ENCODE measurements at regions not wholly inside any gene's neighbourhood (a gene's known extent, or its start where the extent isn't known, plus 50 kb on each side); places are given as distances from the start of the nearest gene placed in this dataset.

DNA sequence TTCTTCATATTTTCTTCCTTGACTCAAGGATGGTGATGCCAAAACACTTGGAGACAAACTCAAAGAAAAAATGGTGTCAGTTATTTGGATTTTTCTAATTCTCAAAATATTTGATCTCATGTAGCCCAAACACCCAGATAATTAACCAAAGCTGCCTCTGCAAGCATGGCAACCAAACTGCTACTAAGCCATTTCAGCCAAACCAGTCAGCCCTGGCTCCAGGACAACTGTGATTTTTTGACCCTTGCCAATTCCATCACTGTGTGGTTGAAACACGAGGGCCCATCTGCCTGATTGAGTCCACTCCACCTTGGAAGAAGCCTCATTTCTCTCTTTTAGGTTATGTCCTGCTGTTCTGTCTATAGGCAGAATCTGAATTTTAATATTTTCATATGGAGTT is 277.4 kb downstream of the BLID start:
- DNase-seq (ENCODE audit: low read depth, low spot score) (no peak), FAIRE-seq (no peak)
- dilution Hi-C loops (cut with MboI; ENCODE audit: extremely low pct_ligation_motif_present, low sequenced_read_pairs): no loop called here
- no peak for TF ChIP-seq EZH2 (IDR thresholded peaks at IDR 0.05; ENCODE audit: low read length)
- TF ChIP-seq, protein P1, sequence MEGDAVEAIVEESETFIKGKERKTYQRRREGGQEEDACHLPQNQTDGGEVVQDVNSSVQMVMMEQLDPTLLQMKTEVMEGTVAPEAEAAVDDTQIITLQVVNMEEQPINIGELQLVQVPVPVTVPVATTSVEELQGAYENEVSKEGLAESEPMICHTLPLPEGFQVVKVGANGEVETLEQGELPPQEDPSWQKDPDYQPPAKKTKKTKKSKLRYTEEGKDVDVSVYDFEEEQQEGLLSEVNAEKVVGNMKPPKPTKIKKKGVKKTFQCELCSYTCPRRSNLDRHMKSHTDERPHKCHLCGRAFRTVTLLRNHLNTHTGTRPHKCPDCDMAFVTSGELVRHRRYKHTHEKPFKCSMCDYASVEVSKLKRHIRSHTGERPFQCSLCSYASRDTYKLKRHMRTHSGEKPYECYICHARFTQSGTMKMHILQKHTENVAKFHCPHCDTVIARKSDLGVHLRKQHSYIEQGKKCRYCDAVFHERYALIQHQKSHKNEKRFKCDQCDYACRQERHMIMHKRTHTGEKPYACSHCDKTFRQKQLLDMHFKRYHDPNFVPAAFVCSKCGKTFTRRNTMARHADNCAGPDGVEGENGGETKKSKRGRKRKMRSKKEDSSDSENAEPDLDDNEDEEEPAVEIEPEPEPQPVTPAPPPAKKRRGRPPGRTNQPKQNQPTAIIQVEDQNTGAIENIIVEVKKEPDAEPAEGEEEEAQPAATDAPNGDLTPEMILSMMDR (optimal IDR thresholded peaks at IDR 0.05 in 1 of 3, IDR thresholded peaks at IDR 0.05 in 1 of 3, conservative IDR thresholded peaks at IDR 0.05 in 1 of 3; ENCODE audit: extremely low read depth in 1 of 3, insufficient read depth in 2 of 3, low read length in 3 of 3): no peak
- H3K9me3 ChIP-seq (ENCODE audit: control insufficient read depth, low read depth, low read length): no peaks in the 10 kb centered on the region
- H3K27ac ChIP-seq (ENCODE audit: control insufficient read depth, insufficient read depth, low read length): no peak overlapping the region
- H3K9me1 ChIP-seq (ENCODE audit: control insufficient read depth, extremely low read depth, insufficient read depth, low read length): no peaks in the 10 kb centered on the region
- H3K79me2 ChIP-seq (ENCODE audit: control insufficient read depth, insufficient read depth, low read length): no peaks in the 10 kb centered on the region
- H2AFZ ChIP-seq (ENCODE audit: control insufficient read depth, low read length): no peak overlapping the region
- H4K20me1 ChIP-seq (ENCODE audit: control insufficient read depth, extremely low read depth, insufficient read depth, low read length): no peaks in the 10 kb centered on the region
- H3K9ac ChIP-seq (ENCODE audit: control insufficient read depth, extremely low read depth, insufficient read depth, low read length): no peak overlapping the region
- no peaks in the 10 kb centered on the region for H3K27me3 ChIP-seq (ENCODE audit: control insufficient read depth, extremely low read depth, insufficient read depth, low read length)
- no peak overlapping the region for H3K4me2 ChIP-seq (ENCODE audit: control insufficient read depth, extremely low read depth, insufficient read depth, low read depth, low read length)
- no peaks in the 10 kb centered on the region for H3K36me3 ChIP-seq (ENCODE audit: control insufficient read depth in 2 of 2, extremely low read depth in 1 of 2, insufficient read depth in 2 of 2, low read length in 2 of 2)
- no peaks in the 10 kb centered on the region for H3K4me1 ChIP-seq (ENCODE audit: control insufficient read depth, extremely low read depth, insufficient read depth, low read length)
- no peak overlapping the region for H3K4me3 ChIP-seq (ENCODE audit: control insufficient read depth in 2 of 3, extremely low read depth in 1 of 3, insufficient read depth in 2 of 3, low read depth in 1 of 3, low read length in 3 of 3)

DNA sequence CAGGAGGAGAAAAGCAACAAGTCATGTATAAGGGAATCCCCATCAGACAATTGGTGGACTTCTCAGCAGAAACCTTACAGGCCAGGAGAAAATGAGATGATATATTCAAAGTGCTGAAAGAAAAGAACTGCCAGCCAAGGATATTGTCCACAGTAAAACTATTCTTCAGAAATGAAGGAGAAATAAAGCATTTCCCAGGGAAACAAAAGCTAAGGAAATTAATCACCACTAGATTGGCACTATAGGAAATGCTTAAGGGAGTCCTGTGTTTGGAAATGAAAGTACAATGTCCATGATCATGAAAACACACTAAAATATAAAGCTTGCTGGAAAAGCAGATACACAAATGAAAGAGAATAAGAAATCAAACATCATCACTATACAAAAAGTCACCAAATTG is 282.0 kb downstream of the BLID start:
- H3K9me1 ChIP-seq (ENCODE audit: control insufficient read depth, extremely low read depth, insufficient read depth, low read length): no peaks in the 10 kb centered on the region
- FAIRE-seq (no peak), DNase-seq (ENCODE audit: low read depth, low spot score) (no peak)
- no peak overlapping the region for H3K9ac ChIP-seq (ENCODE audit: control insufficient read depth, extremely low read depth, insufficient read depth, low read length)
- H4K20me1 ChIP-seq (ENCODE audit: control insufficient read depth, extremely low read depth, insufficient read depth, low read length): no peaks in the 10 kb centered on the region
- TF ChIP-seq EZH2 (IDR thresholded peaks at IDR 0.05; ENCODE audit: low read length): no peak
- TF ChIP-seq, protein P1 (optimal IDR thresholded peaks at IDR 0.05 in 1 of 3, IDR thresholded peaks at IDR 0.05 in 1 of 3, conservative IDR thresholded peaks at IDR 0.05 in 1 of 3; ENCODE audit: extremely low read depth in 1 of 3, insufficient read depth in 2 of 3, low read length in 3 of 3): no peak
- H3K79me2 ChIP-seq (ENCODE audit: control insufficient read depth, insufficient read depth, low read length): no peaks in the 10 kb centered on the region
- peaks cover 11% of the 10 kb centered on the region for H3K4me1 ChIP-seq (ENCODE audit: control insufficient read depth, extremely low read depth, insufficient read depth, low read length)
- H3K27me3 ChIP-seq (ENCODE audit: control insufficient read depth, extremely low read depth, insufficient read depth, low read length): no peaks in the 10 kb centered on the region
- no peak overlapping the region for H3K4me3 ChIP-seq (ENCODE audit: control insufficient read depth in 2 of 3, extremely low read depth in 1 of 3, insufficient read depth in 2 of 3, low read depth in 1 of 3, low read length in 3 of 3)
- H3K27ac ChIP-seq (ENCODE audit: control insufficient read depth, insufficient read depth, low read length): no peak overlapping the region
- dilution Hi-C loops (cut with MboI; ENCODE audit: extremely low pct_ligation_motif_present, low sequenced_read_pairs): no loop called here
- H3K4me2 ChIP-seq (ENCODE audit: control insufficient read depth, extremely low read depth, insufficient read depth, low read depth, low read length): no peak overlapping the region
- no peak overlapping the region for H2AFZ ChIP-seq (ENCODE audit: control insufficient read depth, low read length)
- H3K36me3 ChIP-seq (ENCODE audit: control insufficient read depth in 2 of 2, extremely low read depth in 1 of 2, insufficient read depth in 2 of 2, low read length in 2 of 2): no peaks in the 10 kb centered on the region
- no peaks in the 10 kb centered on the region for H3K9me3 ChIP-seq (ENCODE audit: control insufficient read depth, low read depth, low read length)

All from keratinocyte (primary cell).